ENCODE measurements at regions not wholly inside any gene's neighbourhood (a gene's known extent, or its start where the extent isn't known, plus 50 kb on each side); places are given as distances from the start of the nearest gene placed in this dataset.

GRCh38 chr20:24207803-24208300, 219.3 kb upstream of the GGTLC1 start:
- intact Hi-C loops (cut with DNase I), result no loop called here
- no peaks in the 10 kb centered on the region for H3K9me3 ChIP-seq
- H3K36me3 ChIP-seq, result no peaks in the 10 kb centered on the region
- no peak overlapping the region for H3K4me3 ChIP-seq
- no peaks in the 10 kb centered on the region for H3K4me1 ChIP-seq
- DNase-seq (no peak), ATAC-seq (no peak)
- 83 to 92% methylated on average over 24 to 26 of the region's 26 CpGs for WGBS, 2 donors
- TF ChIP-seq, protein P1, sequence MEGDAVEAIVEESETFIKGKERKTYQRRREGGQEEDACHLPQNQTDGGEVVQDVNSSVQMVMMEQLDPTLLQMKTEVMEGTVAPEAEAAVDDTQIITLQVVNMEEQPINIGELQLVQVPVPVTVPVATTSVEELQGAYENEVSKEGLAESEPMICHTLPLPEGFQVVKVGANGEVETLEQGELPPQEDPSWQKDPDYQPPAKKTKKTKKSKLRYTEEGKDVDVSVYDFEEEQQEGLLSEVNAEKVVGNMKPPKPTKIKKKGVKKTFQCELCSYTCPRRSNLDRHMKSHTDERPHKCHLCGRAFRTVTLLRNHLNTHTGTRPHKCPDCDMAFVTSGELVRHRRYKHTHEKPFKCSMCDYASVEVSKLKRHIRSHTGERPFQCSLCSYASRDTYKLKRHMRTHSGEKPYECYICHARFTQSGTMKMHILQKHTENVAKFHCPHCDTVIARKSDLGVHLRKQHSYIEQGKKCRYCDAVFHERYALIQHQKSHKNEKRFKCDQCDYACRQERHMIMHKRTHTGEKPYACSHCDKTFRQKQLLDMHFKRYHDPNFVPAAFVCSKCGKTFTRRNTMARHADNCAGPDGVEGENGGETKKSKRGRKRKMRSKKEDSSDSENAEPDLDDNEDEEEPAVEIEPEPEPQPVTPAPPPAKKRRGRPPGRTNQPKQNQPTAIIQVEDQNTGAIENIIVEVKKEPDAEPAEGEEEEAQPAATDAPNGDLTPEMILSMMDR (IDR thresholded peaks at IDR 0.05), result no peak
- H3K27me3 ChIP-seq, result peaks cover 0 to 24% (median 18%) of the 10 kb centered on the region in 7 donors
- H3K27ac ChIP-seq, result no peak overlapping the region

GRCh38 chr20:24206995-24207394, 218.4 kb upstream of the GGTLC1 start:
- intact Hi-C loops (cut with DNase I), result no loop called here
- Histone ChIP-seq H3K27me3 (peaks cover 0 to 18% (median 12%) of the 10 kb centered on the region in 7 donors), H3K4me1 (no peaks in the 10 kb centered on the region), H3K9me3 (no peaks in the 10 kb centered on the region), H3K36me3 (no peaks in the 10 kb centered on the region), H3K27ac (no peak overlapping the region), H3K4me3 (no peak overlapping the region)
- TF ChIP-seq, protein P1 (IDR thresholded peaks at IDR 0.05), result no peak
- WGBS, 2 donors, result 38 to 41% methylated on average over 5 of the region's 5 CpGs
- ATAC-seq (no peak), DNase-seq (no peak)

GRCh38 chr20:24203526-24204183, 215.1 kb upstream of the GGTLC1 start:
- ATAC-seq (no peak), DNase-seq (no peak)
- peaks cover 0 to 14% (median 0%) of the 10 kb centered on the region in 7 donors for H3K27me3 ChIP-seq
- intact Hi-C loops (cut with DNase I), result no loop called here
- H3K4me3 ChIP-seq, result no peak overlapping the region
- TF ChIP-seq, protein P1 (IDR thresholded peaks at IDR 0.05), result no peak
- H3K27ac ChIP-seq, result no peak overlapping the region
- H3K9me3 ChIP-seq, result no peaks in the 10 kb centered on the region
- 68 to 70% methylated on average over 7 of the region's 7 CpGs for WGBS, 2 donors
- H3K4me1 ChIP-seq, result no peaks in the 10 kb centered on the region
- H3K36me3 ChIP-seq, result no peaks in the 10 kb centered on the region

DNA sequence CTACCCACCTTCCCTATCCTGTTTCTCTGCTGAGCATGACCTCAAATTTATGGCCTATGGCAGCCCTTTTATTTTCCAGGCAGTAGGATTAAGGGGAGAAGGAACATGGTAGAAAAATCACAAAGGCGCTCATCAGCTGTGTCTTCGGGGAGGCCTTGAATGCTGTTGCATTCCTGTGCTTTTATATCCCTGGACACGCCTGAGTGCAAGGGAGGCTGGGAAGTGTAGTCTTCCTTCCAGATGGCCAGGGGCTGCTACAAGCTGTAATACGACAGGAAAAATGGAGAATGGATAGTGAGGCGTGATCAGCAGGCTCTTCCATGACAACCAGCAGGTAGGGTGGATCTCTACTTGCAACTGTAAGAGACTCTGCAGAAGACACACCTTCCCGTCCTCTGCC, 210.9 kb upstream of the GGTLC1 start:
- intact Hi-C loops (cut with DNase I), result loop anchor here in 1 of 10 donors (10.0 kb wide), 1 partner anchor 1695 kb away; no protein-coding TSS in a partner anchor
- 66 to 69% methylated on average over 6 of the region's 6 CpGs for WGBS, 2 donors

More for the DNA sequence above, 210.9 kb upstream of the GGTLC1 start:
- TF ChIP-seq, protein P1 (IDR thresholded peaks at IDR 0.05), result no peak
- H3K4me3 ChIP-seq, result no peak overlapping the region
- ATAC-seq, result no peak
- no peak for DNase-seq
- no peaks in the 10 kb centered on the region for H3K9me3 ChIP-seq
- no peaks in the 10 kb centered on the region for H3K36me3 ChIP-seq
- peaks cover 0 to 18% (median 0%) of the 10 kb centered on the region in 7 donors for H3K27me3 ChIP-seq
- no peak overlapping the region for H3K27ac ChIP-seq
- no peaks in the 10 kb centered on the region for H3K4me1 ChIP-seq

Measured in heart right ventricle (tissue), 16 donors.